CD4-positive, alpha-beta memory T cell (primary cell): ENCODE measurements at regions not wholly inside any gene's neighbourhood (a gene's known extent, or its start where the extent isn't known, plus 50 kb on each side); places are given as distances from the start of the nearest gene placed in this dataset.

Experiments used
- CTCF ChIA-PET: fragments of 350-600 bp; sonication (Branson Sonifier 250); formaldehyde crosslinking; loops from one replicate; lab custom pipeline; 2021; ENCODE audit warnings: inconsistent platforms; ENCODE audit not compliant: partially characterized antibody; lab: Charles Lee
- POLR2A ChIA-PET: fragments of 350-600 bp; sonication (Branson Sonifier 250); formaldehyde crosslinking; loops from one replicate; lab custom pipeline; 2021; ENCODE audit not compliant: partially characterized antibody; lab: Charles Lee
- DNase-seq, 5 donors: peaks; one replicate each; pipeline versions ENCODE4 v3.0.0 to v3.0.0-alpha.2; 2020 to 2022; ENCODE audit warnings: mixed read lengths in 1 of 5
- H3K27ac ChIP-seq: one replicate; pipeline ENCODE4 v1.7.0; 2013; ENCODE audit warnings: low read depth, low read length
- H3K27me3 ChIP-seq: 2 replicates; pipeline ENCODE4 v1.7.0; 2013; ENCODE audit warnings: mild to moderate bottlenecking, low read length, moderate library complexity; ENCODE audit not compliant: insufficient read depth
- H3K36me3 ChIP-seq: 2 replicates; pipeline ENCODE4 v1.7.0; 2013; ENCODE audit warnings: mild to moderate bottlenecking, low read length, moderate library complexity; ENCODE audit not compliant: insufficient read depth
- H3K4me1 ChIP-seq: 2 replicates; pipeline ENCODE4 v1.7.0; 2013; ENCODE audit warnings: mild to moderate bottlenecking, low read length, moderate library complexity; ENCODE audit not compliant: insufficient read depth
- H3K4me3 ChIP-seq, 2 donors: one replicate each; pipeline ENCODE4 v1.7.0; 2013; ENCODE audit warnings: low read length in 2 of 2, mild to moderate bottlenecking in 1 of 2
- H3K9me3 ChIP-seq, 2 donors: one replicate each; pipeline ENCODE4 v1.7.0; 2013; ENCODE audit warnings: low read length in 2 of 2, control low read depth in 1 of 2; ENCODE audit not compliant: control insufficient read depth in 1 of 2
- H3K27ac Mint-ChIP-seq, 7 donors: one replicate each; pipeline ENCODE4 v1.8.0; 2020 to 2021; ENCODE audit warnings: mixed read lengths in 7 of 7, mild to moderate bottlenecking in 6 of 7, inconsistent platforms in 3 of 7, moderate library complexity in 3 of 7
- H3K27me3 Mint-ChIP-seq, 2 donors: one replicate each; pipeline ENCODE4 v1.8.0; 2020 to 2021; ENCODE audit warnings: mixed read lengths in 2 of 2
- H3K36me3 Mint-ChIP-seq, 2 donors: one replicate each; pipeline ENCODE4 v1.8.0; 2020 to 2021; ENCODE audit warnings: mixed read lengths in 2 of 2, inconsistent platforms in 1 of 2, mild to moderate bottlenecking in 1 of 2
- H3K4me1 Mint-ChIP-seq, 4 donors: one replicate each; pipeline ENCODE4 v1.8.0; 2020 to 2021; ENCODE audit warnings: mixed read lengths in 4 of 4, mild to moderate bottlenecking in 1 of 4
- H3K4me3 Mint-ChIP-seq, 8 donors: one replicate each; pipeline ENCODE4 v1.8.0; 2020 to 2021; ENCODE audit warnings: mixed read lengths in 8 of 8, mild to moderate bottlenecking in 7 of 8, moderate library complexity in 6 of 8, inconsistent platforms in 3 of 8
- H3K9me3 Mint-ChIP-seq, 8 donors: one replicate each; pipeline ENCODE4 v1.8.0; 2020 to 2021; ENCODE audit warnings: mixed read lengths in 8 of 8, mild to moderate bottlenecking in 5 of 8, inconsistent platforms in 3 of 8, moderate library complexity in 1 of 8
- intact Hi-C: fragments of 100-400 bp; cut with micrococcal nuclease; formaldehyde crosslinking; loops from one replicate; pipeline ENCODE4 v1.15.1; 2023

DNA sequence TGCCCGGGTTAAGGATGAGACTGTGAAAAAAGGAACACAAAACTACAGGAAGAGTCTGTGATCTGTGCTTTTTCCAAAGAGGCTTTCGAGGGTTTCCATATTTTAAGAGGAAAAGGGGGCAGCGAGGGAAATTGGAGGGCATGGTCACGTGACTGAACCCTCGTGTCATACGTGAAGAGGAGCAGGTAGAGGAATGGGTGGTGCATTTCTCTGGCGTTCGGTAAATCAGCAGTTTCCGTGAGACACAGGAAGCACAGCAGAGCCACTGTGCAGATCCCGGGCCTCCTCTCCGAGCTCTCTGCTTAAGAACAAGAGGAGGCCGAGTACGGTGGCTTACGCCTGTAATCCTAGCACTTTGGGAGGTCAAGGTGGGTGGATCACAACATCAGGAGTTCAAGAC, 219.7 kb downstream of the NDUFA10 start:
- no peak for DNase-seq
- no peaks in the 10 kb centered on the region for H3K27me3 ChIP-seq
- peaks cover 0 to 1% (median 0%) of the 10 kb centered on the region in 4 donors for H3K4me1 Mint-ChIP-seq
- no peak overlapping the region for H3K4me3 ChIP-seq
- H3K9me3 Mint-ChIP-seq: peaks cover 0 to 5% (median 0%) of the 10 kb centered on the region in 8 donors
- peaks cover 0 to 4% of the 10 kb centered on the region in 2 donors for H3K27me3 Mint-ChIP-seq
- CTCF ChIA-PET: no interaction called here
- no peak overlapping the region for H3K27ac Mint-ChIP-seq
- POLR2A ChIA-PET: no interaction called here
- intact Hi-C loops: no loop called here
- H3K36me3 Mint-ChIP-seq: no peaks in the 10 kb centered on the region
- no peak overlapping the region for H3K4me3 Mint-ChIP-seq
- H3K4me1 ChIP-seq: no peaks in the 10 kb centered on the region
- no peaks in the 10 kb centered on the region for H3K36me3 ChIP-seq
- no peaks in the 10 kb centered on the region for H3K9me3 ChIP-seq
- H3K27ac ChIP-seq: no peak overlapping the region

DNA sequence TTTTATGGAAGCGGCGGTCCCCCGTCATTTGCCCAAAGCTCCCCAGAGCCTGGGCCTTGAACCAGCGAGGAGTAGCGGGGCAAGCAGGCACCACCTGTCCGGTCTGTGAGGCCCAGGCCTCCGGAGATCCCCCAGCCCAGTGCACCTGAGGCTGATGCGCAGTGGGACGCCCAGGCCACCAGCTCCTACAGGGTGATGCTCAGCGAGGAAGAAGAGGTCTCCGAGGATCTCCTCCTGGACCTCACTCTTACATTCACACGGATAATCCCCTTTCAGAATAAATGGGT, 220.2 kb downstream of the NDUFA10 start:
- Histone ChIP-seq H3K9me3 (no peaks in the 10 kb centered on the region), H3K4me1 (no peaks in the 10 kb centered on the region), H3K36me3 (no peaks in the 10 kb centered on the region), H3K27me3 (no peaks in the 10 kb centered on the region), H3K4me3 (no peak overlapping the region), H3K27ac (no peak overlapping the region)
- H3K9me3 Mint-ChIP-seq: peaks cover 0 to 5% (median 0%) of the 10 kb centered on the region in 8 donors
- intact Hi-C loops: no loop called here
- DNase-seq: no peak
- ChIA-PET CTCF (no interaction called here), POLR2A (no interaction called here)
- H3K27me3 Mint-ChIP-seq: peaks cover 4% of the 10 kb centered on the region in 2 donors
- H3K27ac Mint-ChIP-seq: no peak overlapping the region
- H3K4me3 Mint-ChIP-seq: no peak overlapping the region
- H3K4me1 Mint-ChIP-seq: peaks cover 0 to 1% (median 0%) of the 10 kb centered on the region in 4 donors
- no peaks in the 10 kb centered on the region for H3K36me3 Mint-ChIP-seq

DNA sequence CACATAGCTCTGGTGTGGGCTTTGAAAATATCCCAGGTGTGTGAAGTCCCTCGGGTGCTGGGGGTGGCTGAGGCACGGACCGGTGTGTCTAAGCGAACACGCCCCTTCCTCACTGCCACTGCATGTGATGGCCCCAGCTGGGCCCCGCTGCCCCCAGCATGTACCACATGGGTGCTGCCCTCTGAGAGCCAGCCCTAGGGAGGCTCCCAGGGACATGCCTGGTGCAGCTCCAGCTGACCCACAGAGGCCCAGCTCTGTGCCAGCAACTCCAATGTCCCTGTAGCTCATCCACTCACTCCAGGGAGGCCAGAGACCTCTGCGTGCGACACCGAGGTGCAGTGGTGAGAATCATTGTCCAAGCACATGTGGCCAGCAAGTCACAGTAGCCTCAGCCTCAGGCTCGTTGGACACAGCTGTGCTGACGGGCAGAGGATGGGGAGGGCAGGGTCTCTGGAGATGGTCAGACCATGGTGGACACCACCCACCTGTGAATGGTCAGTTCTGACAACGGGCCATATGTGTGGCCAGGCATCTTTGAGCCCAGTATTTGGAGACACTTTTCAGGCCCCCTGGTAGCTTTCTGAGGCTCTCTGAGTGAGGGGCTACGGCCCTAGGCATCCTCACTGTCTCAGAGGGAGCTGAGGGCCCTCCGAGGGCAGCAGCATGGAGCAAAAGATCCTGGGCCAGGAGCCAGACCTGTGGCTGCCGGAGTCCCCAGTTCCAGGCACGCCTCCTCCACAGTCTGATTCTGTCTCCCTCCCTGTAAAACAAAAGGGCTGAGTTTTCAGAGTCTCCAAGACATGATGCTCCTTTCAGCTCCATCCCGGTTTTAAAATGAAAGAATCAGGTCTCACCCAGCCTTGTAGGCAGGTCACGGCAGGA, 220.7 kb downstream of the NDUFA10 start:
- intact Hi-C loops: no loop called here
- POLR2A ChIA-PET: no interaction called here
- Histone ChIP-seq H3K27ac (no peak overlapping the region), H3K9me3 (no peaks in the 10 kb centered on the region), H3K36me3 (no peaks in the 10 kb centered on the region), H3K27me3 (no peaks in the 10 kb centered on the region), H3K4me3 (no peak overlapping the region), H3K4me1 (no peaks in the 10 kb centered on the region)
- Mint-ChIP-seq H3K4me3 (no peak overlapping the region), H3K27ac (no peak overlapping the region), H3K4me1 (peaks cover 0 to 1% (median 0%) of the 10 kb centered on the region in 4 donors), H3K36me3 (no peaks in the 10 kb centered on the region), H3K27me3 (peaks cover 4 to 9% of the 10 kb centered on the region in 2 donors), H3K9me3 (peaks cover 0 to 5% (median 0%) of the 10 kb centered on the region in 8 donors)
- CTCF ChIA-PET: no interaction called here
- no peak for DNase-seq

- DNase-seq: no peak
- ChIA-PET POLR2A (no interaction called here), CTCF (no interaction called here)
- Histone ChIP-seq H3K4me3 (no peak overlapping the region), H3K4me1 (no peaks in the 10 kb centered on the region), H3K27me3 (no peaks in the 10 kb centered on the region), H3K27ac (no peak overlapping the region), H3K36me3 (no peaks in the 10 kb centered on the region), H3K9me3 (no peaks in the 10 kb centered on the region)
- no peak overlapping the region for H3K4me3 Mint-ChIP-seq
- intact Hi-C loops: no loop called here
- peaks cover 4 to 9% of the 10 kb centered on the region in 2 donors for H3K27me3 Mint-ChIP-seq
- no peak overlapping the region for H3K27ac Mint-ChIP-seq
- H3K9me3 Mint-ChIP-seq: peaks cover 0 to 5% (median 0%) of the 10 kb centered on the region in 8 donors
- peaks cover 0 to 1% (median 0%) of the 10 kb centered on the region in 4 donors for H3K4me1 Mint-ChIP-seq
- H3K36me3 Mint-ChIP-seq: no peaks in the 10 kb centered on the region
These were observed 221.4 kb downstream of the NDUFA10 start for GRCh38 chr2:239803766-239804115.

DNA sequence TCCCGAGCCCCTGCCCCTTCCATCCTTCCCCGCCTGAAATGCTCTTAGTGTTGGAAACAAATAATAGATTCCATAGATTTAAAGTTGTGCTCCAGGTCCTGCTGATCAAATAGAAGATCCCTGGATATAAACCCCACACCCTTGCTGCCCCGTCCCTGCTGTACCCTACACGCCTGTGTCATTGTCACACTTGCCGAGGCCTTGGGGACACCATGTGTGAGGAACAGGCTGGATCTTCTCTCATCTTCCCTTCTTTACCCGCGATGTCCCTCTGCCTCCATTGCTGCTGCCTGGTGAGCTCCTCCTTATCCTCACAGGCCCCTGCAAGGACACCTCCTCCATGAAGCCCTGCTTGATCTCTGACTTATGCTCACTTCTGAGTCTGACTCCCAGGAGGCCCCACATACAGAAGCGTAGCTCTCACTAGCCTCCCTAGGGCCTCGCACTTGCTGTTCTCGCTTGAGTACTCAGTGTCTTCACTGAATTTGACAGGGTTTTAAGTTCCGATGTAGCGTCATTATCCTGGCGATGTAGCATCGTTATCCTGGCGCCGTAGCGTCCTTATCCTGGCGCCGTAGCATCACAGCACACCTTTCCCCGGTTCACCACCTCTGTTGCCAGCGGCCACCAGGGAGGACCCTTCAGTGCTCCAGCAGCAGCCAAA, 221.9 kb downstream of the NDUFA10 start:
- POLR2A ChIA-PET: no interaction called here
- CTCF ChIA-PET: no interaction called here
- peaks cover 4 to 9% of the 10 kb centered on the region in 2 donors for H3K27me3 Mint-ChIP-seq
- no peak for DNase-seq
- intact Hi-C loops: no loop called here
- Histone ChIP-seq H3K9me3 (no peaks in the 10 kb centered on the region), H3K27me3 (no peaks in the 10 kb centered on the region), H3K36me3 (no peaks in the 10 kb centered on the region), H3K4me1 (no peaks in the 10 kb centered on the region), H3K27ac (no peak overlapping the region), H3K4me3 (no peak overlapping the region)
- H3K4me1 Mint-ChIP-seq: peaks cover 0 to 1% (median 0%) of the 10 kb centered on the region in 4 donors
- no peaks in the 10 kb centered on the region for H3K36me3 Mint-ChIP-seq
- no peak overlapping the region for H3K4me3 Mint-ChIP-seq
- H3K9me3 Mint-ChIP-seq: peaks cover 0 to 5% (median 0%) of the 10 kb centered on the region in 8 donors
- H3K27ac Mint-ChIP-seq: peak overlapping the region in 1 of 7 donors; percentile 9

GRCh38 chr2:239802185-239802649, 222.9 kb downstream of the NDUFA10 start:
- ChIA-PET CTCF (no interaction called here), POLR2A (no interaction called here)
- Mint-ChIP-seq H3K4me1 (peaks cover 0 to 1% (median 0%) of the 10 kb centered on the region in 4 donors), H3K27ac (no peak overlapping the region), H3K9me3 (peaks cover 0 to 5% (median 0%) of the 10 kb centered on the region in 8 donors), H3K27me3 (peaks cover 4 to 9% of the 10 kb centered on the region in 2 donors), H3K4me3 (no peak overlapping the region), H3K36me3 (no peaks in the 10 kb centered on the region)
- Histone ChIP-seq H3K36me3 (no peaks in the 10 kb centered on the region), H3K9me3 (no peaks in the 10 kb centered on the region), H3K4me3 (no peak overlapping the region), H3K27me3 (no peaks in the 10 kb centered on the region), H3K4me1 (no peaks in the 10 kb centered on the region), H3K27ac (no peak overlapping the region)
- intact Hi-C loops: no loop called here
- DNase-seq: no peak

GRCh38 chr2:239801404-239802184, 223.5 kb downstream of the NDUFA10 start:
- Histone ChIP-seq H3K4me3 (no peak overlapping the region), H3K27me3 (no peaks in the 10 kb centered on the region), H3K36me3 (no peaks in the 10 kb centered on the region), H3K9me3 (no peaks in the 10 kb centered on the region), H3K27ac (no peak overlapping the region), H3K4me1 (no peaks in the 10 kb centered on the region)
- CTCF ChIA-PET: no interaction called here
- Mint-ChIP-seq H3K27me3 (peaks cover 7 to 12% of the 10 kb centered on the region in 2 donors), H3K4me3 (no peak overlapping the region), H3K9me3 (peaks cover 0 to 5% (median 0%) of the 10 kb centered on the region in 8 donors), H3K27ac (no peak overlapping the region), H3K4me1 (peaks cover 0 to 1% (median 0%) of the 10 kb centered on the region in 4 donors), H3K36me3 (no peaks in the 10 kb centered on the region)
- no peak for DNase-seq
- intact Hi-C loops: no loop called here
- POLR2A ChIA-PET: no interaction called here
